Left renal cortex interstitium (tissue), 4 donors: ENCODE measurements at regions not wholly inside any gene's neighbourhood (a gene's known extent, or its start where the extent isn't known, plus 50 kb on each side); places are given as distances from the start of the nearest gene placed in this dataset.
"Not testable (repeated sequence)": the region's sequence is repeated elsewhere in the genome, so short reads cannot be mapped to it uniquely, and the experiment has no call there.

Source experiments
- DNase-seq, 4 donors: peaks; one replicate each; pipeline ENCODE4 v3.0.0-alpha.2; 2013; ENCODE audit warnings: low read depth in 4 of 4, low spot score in 2 of 4, missing footprints in 1 of 4

GRCh38 chr20:4322499-4322898, 73.4 kb upstream of the ADRA1D start:
- no peak for DNase-seq

- DNase-seq: no peak
Measured at GRCh38 chr20:4320291-4320690, 71.2 kb upstream of the ADRA1D start.

GRCh38 chr20:4318891-4319290, 69.8 kb upstream of the ADRA1D start:
- DNase-seq: no peak

GRCh38 chr20:4310616-4311015, 61.5 kb upstream of the ADRA1D start:
- not testable (repeated sequence) for DNase-seq

- DNase-seq: no peak
Measured at GRCh38 chr20:4306206-4306605, 57.1 kb upstream of the ADRA1D start.

- DNase-seq: no peak
Measured at GRCh38 chr20:4305091-4305490, 56.0 kb upstream of the ADRA1D start.

GRCh38 chr20:4304601-4305000, 55.5 kb upstream of the ADRA1D start:
- no peak for DNase-seq

GRCh38 chr20:4303136-4303535, 54.0 kb upstream of the ADRA1D start:
- DNase-seq: no peak

GRCh38 chr20:4300921-4301320, 51.8 kb upstream of the ADRA1D start:
- DNase-seq: no peak

GRCh38 chr20:4300401-4300800, 51.3 kb upstream of the ADRA1D start:
- no peak for DNase-seq

- DNase-seq: no peak
Measured at GRCh38 chr20:4299773-4300172, 50.7 kb upstream of the ADRA1D start.

GRCh38 chr20:4299216-4299615, 50.1 kb upstream of the ADRA1D start:
- no peak for DNase-seq
